Upper lobe of right lung (tissue), 1 donor: ENCODE measurements at regions not wholly inside any gene's neighbourhood (a gene's known extent, or its start where the extent isn't known, plus 50 kb on each side); places are given as distances from the start of the nearest gene placed in this dataset.
A peak's percentile ranks its signal among the peaks of the same experiment; 100 is the strongest.

Source experiments
- ATAC-seq: fragments of 200-7000 bp; cut with Tn5 transposase; one replicate; pipeline ENCODE4 v1.9.1; 2020; ENCODE audit warnings: mild to moderate bottlenecking, moderate library complexity
- DNase-seq: peaks from one replicate; pipeline ENCODE4 v3.0.0-alpha.2; 2020
- H3K27ac ChIP-seq: fragments of 200-600 bp; one replicate; pipeline ENCODE4 v1.8.0; 2022
- H3K27me3 ChIP-seq: fragments of 200-600 bp; one replicate; pipeline ENCODE4 v1.8.0; 2022; ENCODE audit warnings: mild to moderate bottlenecking
- H3K36me3 ChIP-seq: fragments of 200-600 bp; one replicate; pipeline ENCODE4 v1.8.0; 2022
- H3K4me1 ChIP-seq: fragments of 200-600 bp; one replicate; pipeline ENCODE4 v1.8.0; 2022
- H3K4me3 ChIP-seq: fragments of 200-600 bp; one replicate; pipeline ENCODE4 v1.8.0; 2022; ENCODE audit warnings: mild to moderate bottlenecking
- H3K9me3 ChIP-seq: fragments of 200-600 bp; one replicate; pipeline ENCODE4 v1.8.0; 2022
- intact Hi-C: fragments of 100-400 bp; cut with DNase I; formaldehyde crosslinking; loops from one replicate; pipeline ENCODE4 v1.11.0; 2022
- TF ChIP-seq, protein P1 (sequence below): fragments of 200-600 bp; IDR thresholded peaks from one replicate; pipeline ENCODE4 v1.8.0; 2022; ENCODE audit warnings: antibody characterized with exemption
- donor health status: DM: no; HTN: yes; CAD: no; lungs with severe emphysema.

GRCh38 chr12:91555436-91556415 is 373.1 kb upstream of the DCN start:
- ATAC-seq (no peak), DNase-seq (no peak)
- H3K27ac ChIP-seq, result no peak overlapping the region
- no peaks in the 10 kb centered on the region for H3K9me3 ChIP-seq
- intact Hi-C loops, result no loop called here
- H3K4me3 ChIP-seq, result no peak overlapping the region
- H3K4me1 ChIP-seq, result no peaks in the 10 kb centered on the region
- no peaks in the 10 kb centered on the region for H3K36me3 ChIP-seq
- H3K27me3 ChIP-seq, result no peaks in the 10 kb centered on the region
- TF ChIP-seq, protein P1, sequence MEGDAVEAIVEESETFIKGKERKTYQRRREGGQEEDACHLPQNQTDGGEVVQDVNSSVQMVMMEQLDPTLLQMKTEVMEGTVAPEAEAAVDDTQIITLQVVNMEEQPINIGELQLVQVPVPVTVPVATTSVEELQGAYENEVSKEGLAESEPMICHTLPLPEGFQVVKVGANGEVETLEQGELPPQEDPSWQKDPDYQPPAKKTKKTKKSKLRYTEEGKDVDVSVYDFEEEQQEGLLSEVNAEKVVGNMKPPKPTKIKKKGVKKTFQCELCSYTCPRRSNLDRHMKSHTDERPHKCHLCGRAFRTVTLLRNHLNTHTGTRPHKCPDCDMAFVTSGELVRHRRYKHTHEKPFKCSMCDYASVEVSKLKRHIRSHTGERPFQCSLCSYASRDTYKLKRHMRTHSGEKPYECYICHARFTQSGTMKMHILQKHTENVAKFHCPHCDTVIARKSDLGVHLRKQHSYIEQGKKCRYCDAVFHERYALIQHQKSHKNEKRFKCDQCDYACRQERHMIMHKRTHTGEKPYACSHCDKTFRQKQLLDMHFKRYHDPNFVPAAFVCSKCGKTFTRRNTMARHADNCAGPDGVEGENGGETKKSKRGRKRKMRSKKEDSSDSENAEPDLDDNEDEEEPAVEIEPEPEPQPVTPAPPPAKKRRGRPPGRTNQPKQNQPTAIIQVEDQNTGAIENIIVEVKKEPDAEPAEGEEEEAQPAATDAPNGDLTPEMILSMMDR, result no peak

- no peak overlapping the region for H3K27ac ChIP-seq
- intact Hi-C loops, result no loop called here
- H3K4me3 ChIP-seq, result no peak overlapping the region
- ATAC-seq, result peak; percentile 61
- no peaks in the 10 kb centered on the region for H3K9me3 ChIP-seq
- no peak for DNase-seq
- TF ChIP-seq, protein P1, result no peak
- no peaks in the 10 kb centered on the region for H3K27me3 ChIP-seq
- no peaks in the 10 kb centered on the region for H3K4me1 ChIP-seq
- H3K36me3 ChIP-seq, result no peaks in the 10 kb centered on the region
Observed at GRCh38 chr12:91551927-91552326, 369.3 kb upstream of the DCN start.

- intact Hi-C loops, result no loop called here
- H3K36me3 ChIP-seq, result no peaks in the 10 kb centered on the region
- ATAC-seq (no peak), DNase-seq (no peak)
- no peaks in the 10 kb centered on the region for H3K27me3 ChIP-seq
- no peaks in the 10 kb centered on the region for H3K4me1 ChIP-seq
- TF ChIP-seq, protein P1, result no peak
- H3K9me3 ChIP-seq, result no peaks in the 10 kb centered on the region
- no peak overlapping the region for H3K27ac ChIP-seq
- no peak overlapping the region for H3K4me3 ChIP-seq
Observed at GRCh38 chr12:91551242-91551641, 368.6 kb upstream of the DCN start.

- DNase-seq (no peak), ATAC-seq (no peak)
- intact Hi-C loops, result no loop called here
- H3K36me3 ChIP-seq, result no peaks in the 10 kb centered on the region
- H3K4me3 ChIP-seq, result no peak overlapping the region
- H3K27me3 ChIP-seq, result no peaks in the 10 kb centered on the region
- no peak overlapping the region for H3K27ac ChIP-seq
- no peaks in the 10 kb centered on the region for H3K4me1 ChIP-seq
- H3K9me3 ChIP-seq, result no peaks in the 10 kb centered on the region
- TF ChIP-seq, protein P1, result no peak
Observed at GRCh38 chr12:91542666-91543065, 360.0 kb upstream of the DCN start.

- no peaks in the 10 kb centered on the region for H3K36me3 ChIP-seq
- no peak for ATAC-seq
- intact Hi-C loops, result no loop called here
- no peak for DNase-seq
- no peak overlapping the region for H3K27ac ChIP-seq
- no peaks in the 10 kb centered on the region for H3K9me3 ChIP-seq
- no peak overlapping the region for H3K4me3 ChIP-seq
- TF ChIP-seq, protein P1, result no peak
- H3K4me1 ChIP-seq, result no peaks in the 10 kb centered on the region
- no peaks in the 10 kb centered on the region for H3K27me3 ChIP-seq
Observed at GRCh38 chr12:91542067-91542466, 359.4 kb upstream of the DCN start.
